Hippocampal formation (tissue), 2 donors: ENCODE measurements at regions not wholly inside any gene's neighbourhood (a gene's known extent, or its start where the extent isn't known, plus 50 kb on each side); places are given as distances from the start of the nearest gene placed in this dataset.

Experiments
- DNase-seq, 2 donors: peaks; one replicate each; lab custom pipeline; 2025; lab: John Stamatoyannopoulos, UW

GRCh38 chr14:98751110-98751509 lies 520.9 kb downstream of the BCL11B start:
- no peak for DNase-seq

- no peak for DNase-seq
Observed at GRCh38 chr14:98752660-98753059, 519.3 kb downstream of the BCL11B start.

GRCh38 chr14:98754343-98755020 lies 517.5 kb downstream of the BCL11B start:
- no peak for DNase-seq

- DNase-seq: no peak
Observed at GRCh38 chr14:98756749-98757148, 515.2 kb downstream of the BCL11B start.

- DNase-seq: no peak
Observed at GRCh38 chr14:98758440-98758839, 513.6 kb downstream of the BCL11B start.

- no peak for DNase-seq
Observed at GRCh38 chr14:98761993-98762392, 510.0 kb downstream of the BCL11B start.

- no peak for DNase-seq
Observed at GRCh38 chr14:98766818-98767217, 505.2 kb downstream of the BCL11B start.

GRCh38 chr14:98769326-98769725 lies 502.7 kb downstream of the BCL11B start:
- no peak for DNase-seq

- no peak for DNase-seq
Observed at GRCh38 chr14:98770151-98770550, 501.8 kb downstream of the BCL11B start.

- DNase-seq: no peak
Observed at GRCh38 chr14:98773814-98774213, 498.2 kb downstream of the BCL11B start.

- no peak for DNase-seq
Observed at GRCh38 chr14:98775892-98776291, 496.1 kb downstream of the BCL11B start.

- no peak for DNase-seq
Observed at GRCh38 chr14:98782062-98782461, 489.9 kb downstream of the BCL11B start.

GRCh38 chr14:98785578-98785977 lies 486.4 kb downstream of the BCL11B start:
- no peak for DNase-seq

GRCh38 chr14:98786456-98786855 lies 485.5 kb downstream of the BCL11B start:
- DNase-seq: no peak

- DNase-seq: no peak
Observed at GRCh38 chr14:98791661-98792060, 480.3 kb downstream of the BCL11B start.

- DNase-seq: no peak
Observed at GRCh38 chr14:98792171-98792570, 479.8 kb downstream of the BCL11B start.

GRCh38 chr14:98798099-98798498 lies 473.9 kb downstream of the BCL11B start:
- DNase-seq: no peak

GRCh38 chr14:98799891-98800290 lies 472.1 kb downstream of the BCL11B start:
- no peak for DNase-seq

GRCh38 chr14:98802044-98802443 lies 470.0 kb downstream of the BCL11B start:
- DNase-seq: no peak

- no peak for DNase-seq
Observed at GRCh38 chr14:98803196-98803595, 468.8 kb downstream of the BCL11B start.

- DNase-seq: no peak
Observed at GRCh38 chr14:98808494-98809407, 463.2 kb downstream of the BCL11B start.

GRCh38 chr14:98816195-98816594 lies 455.8 kb downstream of the BCL11B start:
- no peak for DNase-seq

GRCh38 chr14:98816720-98817119 lies 455.3 kb downstream of the BCL11B start:
- DNase-seq: no peak
